ENCODE measurements at regions not wholly inside any gene's neighbourhood (a gene's known extent, or its start where the extent isn't known, plus 50 kb on each side); places are given as distances from the start of the nearest gene placed in this dataset.

GRCh38 chr6:137581019-137581707, 87.0 kb upstream of the OLIG3 start:
- TF ChIP-seq CTCF (conservative IDR thresholded peaks at IDR 0.05; ENCODE audit: low read depth, low read length), result no peak
- TF ChIP-seq POLR2A (IDR thresholded peaks at IDR 0.05; ENCODE audit: low read depth, low read length), result no peak
- no peak for TF ChIP-seq ELK1 (IDR thresholded peaks at IDR 0.05; ENCODE audit: borderline replicate concordance, low read depth, low read length)
- TF ChIP-seq BHLHE40 (IDR thresholded peaks at IDR 0.05; ENCODE audit: low read depth, low read length), result no peak
